ENCODE measurements at regions not wholly inside any gene's neighbourhood (a gene's known extent, or its start where the extent isn't known, plus 50 kb on each side); places are given as distances from the start of the nearest gene placed in this dataset.

DNA sequence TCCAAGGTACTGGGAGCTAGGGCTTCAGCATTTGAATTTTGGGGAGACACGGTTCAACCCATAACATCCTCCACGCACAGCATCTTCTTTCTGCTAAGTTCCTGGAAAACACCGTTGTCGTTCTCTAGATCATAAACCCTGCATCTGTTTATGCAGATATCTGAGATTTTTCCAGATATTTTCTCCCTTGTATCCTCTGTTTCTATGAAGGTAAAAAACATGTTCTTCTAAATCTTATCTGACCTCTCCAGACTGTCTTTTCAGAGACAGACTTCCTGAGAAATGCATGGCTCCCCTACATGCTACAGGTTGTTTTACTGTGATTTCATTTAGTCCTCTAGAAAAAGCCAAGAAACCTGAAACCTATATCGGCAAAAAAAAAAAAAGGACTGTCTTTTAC, 152.3 kb upstream of the KLF3 start:
- no peak for DNase-seq (ENCODE audit: low read depth)
- TF ChIP-seq, protein P1, sequence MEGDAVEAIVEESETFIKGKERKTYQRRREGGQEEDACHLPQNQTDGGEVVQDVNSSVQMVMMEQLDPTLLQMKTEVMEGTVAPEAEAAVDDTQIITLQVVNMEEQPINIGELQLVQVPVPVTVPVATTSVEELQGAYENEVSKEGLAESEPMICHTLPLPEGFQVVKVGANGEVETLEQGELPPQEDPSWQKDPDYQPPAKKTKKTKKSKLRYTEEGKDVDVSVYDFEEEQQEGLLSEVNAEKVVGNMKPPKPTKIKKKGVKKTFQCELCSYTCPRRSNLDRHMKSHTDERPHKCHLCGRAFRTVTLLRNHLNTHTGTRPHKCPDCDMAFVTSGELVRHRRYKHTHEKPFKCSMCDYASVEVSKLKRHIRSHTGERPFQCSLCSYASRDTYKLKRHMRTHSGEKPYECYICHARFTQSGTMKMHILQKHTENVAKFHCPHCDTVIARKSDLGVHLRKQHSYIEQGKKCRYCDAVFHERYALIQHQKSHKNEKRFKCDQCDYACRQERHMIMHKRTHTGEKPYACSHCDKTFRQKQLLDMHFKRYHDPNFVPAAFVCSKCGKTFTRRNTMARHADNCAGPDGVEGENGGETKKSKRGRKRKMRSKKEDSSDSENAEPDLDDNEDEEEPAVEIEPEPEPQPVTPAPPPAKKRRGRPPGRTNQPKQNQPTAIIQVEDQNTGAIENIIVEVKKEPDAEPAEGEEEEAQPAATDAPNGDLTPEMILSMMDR (IDR thresholded peaks at IDR 0.05; ENCODE audit: low read depth, low read length, missing control alignments): no peak
- H3K4me3 ChIP-seq (ENCODE audit: low read depth, low read length): no peak overlapping the region

DNA sequence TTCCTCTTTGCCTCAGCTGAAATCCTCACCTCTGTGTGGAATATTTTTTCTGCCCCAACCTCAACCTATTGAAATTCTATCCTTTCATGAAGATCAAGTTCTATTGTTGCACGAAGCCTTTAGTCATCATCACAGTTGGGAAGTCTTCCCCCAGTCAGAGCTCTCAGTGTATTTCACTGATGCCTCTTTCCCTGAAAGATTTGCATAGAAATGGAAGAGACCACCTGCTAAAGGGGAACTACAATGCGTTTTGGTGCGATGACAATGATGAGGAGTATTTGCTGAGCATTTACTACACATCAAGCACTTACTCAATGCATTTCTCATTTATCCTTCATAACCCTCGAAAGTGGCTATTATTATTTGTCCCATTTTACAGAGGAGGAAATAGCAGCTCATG, 151.2 kb upstream of the KLF3 start:
- no peak overlapping the region for H3K4me3 ChIP-seq (ENCODE audit: low read depth, low read length)
- DNase-seq (ENCODE audit: low read depth): no peak
- TF ChIP-seq, protein P1 (IDR thresholded peaks at IDR 0.05; ENCODE audit: low read depth, low read length, missing control alignments): no peak

DNA sequence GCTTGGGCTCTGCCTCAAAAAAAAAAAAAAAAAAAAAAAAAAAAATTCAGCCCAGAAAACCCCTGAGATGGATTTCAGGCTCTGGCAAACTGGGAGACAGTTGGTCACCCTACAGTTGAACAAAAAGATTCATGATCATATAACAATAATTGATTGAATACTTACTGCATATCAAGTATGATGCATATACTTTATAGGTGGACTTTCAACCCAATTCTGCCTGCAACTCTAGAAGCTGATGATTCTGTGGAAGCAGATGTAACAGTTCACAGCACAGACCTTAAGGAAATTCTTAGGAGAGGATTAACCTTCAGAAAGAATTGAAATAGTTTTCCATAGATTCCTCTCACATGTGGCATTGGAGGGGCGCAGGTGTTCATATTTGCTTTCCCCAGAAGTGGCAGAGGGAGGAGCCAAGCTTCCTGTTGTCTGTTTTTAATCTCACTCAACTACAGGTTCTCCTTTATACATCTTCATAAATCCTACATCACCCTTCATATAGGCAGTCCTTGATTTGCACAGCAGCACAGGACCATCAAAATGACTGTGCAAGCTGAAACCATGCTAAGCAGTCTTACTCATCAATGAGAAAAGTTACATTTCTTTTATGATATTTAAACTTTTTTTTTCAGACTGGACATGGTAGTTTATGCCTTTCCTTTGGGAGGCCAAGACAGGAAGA, 149.4 kb upstream of the KLF3 start:
- no peak overlapping the region for H3K4me3 ChIP-seq (ENCODE audit: low read depth, low read length)
- TF ChIP-seq, protein P1 (IDR thresholded peaks at IDR 0.05; ENCODE audit: low read depth, low read length, missing control alignments): no peak
- DNase-seq (ENCODE audit: low read depth): no peak

DNA sequence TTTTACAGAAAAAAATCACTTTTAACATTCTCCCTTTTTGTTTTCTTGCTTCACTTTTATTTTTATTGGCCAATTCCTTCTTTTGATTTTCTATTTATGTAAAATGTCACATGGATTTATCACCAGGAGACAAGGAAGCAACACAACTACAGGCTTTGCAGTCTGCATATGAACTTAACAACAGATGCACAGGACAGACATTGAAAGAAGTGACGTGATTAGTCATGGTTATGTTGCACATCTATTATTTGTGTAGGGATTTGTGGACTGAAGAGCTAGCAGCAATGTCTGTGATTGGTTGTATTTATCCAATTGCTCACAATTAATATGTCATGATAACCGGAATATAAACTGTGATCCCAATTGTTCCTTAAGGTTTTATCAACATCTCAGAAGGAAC, 147.8 kb upstream of the KLF3 start:
- TF ChIP-seq, protein P1 (IDR thresholded peaks at IDR 0.05; ENCODE audit: low read depth, low read length, missing control alignments): no peak
- DNase-seq (ENCODE audit: low read depth): no peak
- no peak overlapping the region for H3K4me3 ChIP-seq (ENCODE audit: low read depth, low read length)

DNA sequence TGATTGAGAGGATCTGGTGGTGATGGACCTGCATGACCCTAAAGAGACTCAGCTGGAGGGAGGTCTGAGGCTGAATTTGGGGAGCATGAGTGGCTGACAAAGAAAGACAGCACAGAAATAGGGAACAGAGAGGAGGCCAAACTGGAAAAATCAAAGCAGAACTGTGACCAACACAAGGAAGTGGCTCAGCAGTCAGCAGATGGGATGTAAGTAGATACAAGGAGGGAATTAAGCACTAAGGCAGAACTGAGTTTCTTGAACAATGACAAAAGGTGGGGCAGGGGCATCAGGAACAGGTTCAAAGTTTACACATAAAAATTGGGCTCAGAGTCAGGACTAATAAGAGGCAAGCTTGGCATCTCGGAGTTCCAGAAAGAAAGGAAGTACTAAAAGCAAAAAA, 144.3 kb upstream of the KLF3 start:
- no peak overlapping the region for H3K4me3 ChIP-seq (ENCODE audit: low read depth, low read length)
- TF ChIP-seq, protein P1 (IDR thresholded peaks at IDR 0.05; ENCODE audit: low read depth, low read length, missing control alignments): no peak
- no peak for DNase-seq (ENCODE audit: low read depth)

DNA sequence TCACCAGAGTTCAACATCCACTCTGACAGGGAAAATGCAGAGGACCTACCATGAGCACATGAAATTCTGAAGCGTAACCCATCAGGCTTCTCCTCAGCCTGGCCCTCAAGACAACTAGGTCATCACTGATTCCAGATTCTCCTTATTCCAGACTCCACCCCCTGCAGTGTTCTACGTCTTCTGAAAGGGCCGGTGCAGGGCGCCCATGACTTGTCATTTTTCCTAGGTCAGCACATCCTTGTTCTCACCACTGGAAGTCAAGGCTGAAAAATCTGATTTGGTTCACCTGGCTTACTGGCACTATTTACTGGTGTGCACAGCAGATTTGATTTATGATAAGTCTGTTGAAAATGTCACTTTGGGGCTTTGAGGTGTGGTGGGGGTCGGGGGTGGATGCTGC, 140.9 kb upstream of the KLF3 start:
- TF ChIP-seq, protein P1 (IDR thresholded peaks at IDR 0.05; ENCODE audit: low read depth, low read length, missing control alignments): no peak
- DNase-seq (ENCODE audit: low read depth): no peak

More for the DNA sequence above, 140.9 kb upstream of the KLF3 start:
- H3K4me3 ChIP-seq (ENCODE audit: low read depth, low read length): no peak overlapping the region
